Stimulated activated CD8-positive, alpha-beta memory T cell treated with anti-CD3 and anti-CD28 coated beads, Interleukin-7, amount 100 ng/mL, for 4 hours (primary cell): ENCODE measurements at regions not wholly inside any gene's neighbourhood (a gene's known extent, or its start where the extent isn't known, plus 50 kb on each side); places are given as distances from the start of the nearest gene placed in this dataset.
"Not testable (repeated sequence)": the region's sequence is repeated elsewhere in the genome, so short reads cannot be mapped to it uniquely, and the experiment has no call there.

Source experiments
- DNase-seq, 2 donors: peaks; one replicate each; pipeline ENCODE4 v3.0.0-alpha.2; 2020; ENCODE audit warnings: low read depth in 2 of 2

DNA sequence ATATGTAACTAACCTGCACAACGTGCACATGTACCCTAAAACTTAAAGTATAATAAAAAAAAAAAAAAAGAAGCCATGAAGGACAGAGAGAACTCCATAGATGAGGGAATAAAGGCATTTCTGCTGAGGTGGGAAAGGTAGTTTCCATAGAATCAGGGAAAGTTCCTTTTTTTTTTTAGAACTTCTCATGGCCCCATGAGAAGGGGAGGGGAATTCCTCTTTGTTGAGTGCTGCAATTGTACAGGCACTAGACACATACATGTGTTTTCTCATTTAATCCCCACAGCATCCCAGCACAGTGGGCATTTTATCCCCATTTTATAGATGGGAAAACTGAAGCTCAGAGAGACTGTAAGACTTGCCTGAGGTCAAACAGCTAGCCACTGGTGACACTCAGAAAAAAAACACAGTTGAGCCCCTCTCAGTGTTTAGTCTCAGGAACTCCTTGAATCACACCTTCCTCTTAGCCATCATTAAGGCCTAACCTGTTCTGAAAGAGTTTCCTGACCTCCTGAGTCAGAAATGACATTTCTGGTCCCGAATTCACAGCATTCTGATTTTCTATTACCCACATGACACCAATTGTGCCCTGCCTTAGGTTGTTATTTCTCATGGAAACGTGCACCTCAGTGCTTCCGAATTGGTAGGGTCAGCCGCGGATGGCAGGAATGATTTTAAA lies 189.3 kb upstream of the G2E3 start:
- no peak for DNase-seq

DNA sequence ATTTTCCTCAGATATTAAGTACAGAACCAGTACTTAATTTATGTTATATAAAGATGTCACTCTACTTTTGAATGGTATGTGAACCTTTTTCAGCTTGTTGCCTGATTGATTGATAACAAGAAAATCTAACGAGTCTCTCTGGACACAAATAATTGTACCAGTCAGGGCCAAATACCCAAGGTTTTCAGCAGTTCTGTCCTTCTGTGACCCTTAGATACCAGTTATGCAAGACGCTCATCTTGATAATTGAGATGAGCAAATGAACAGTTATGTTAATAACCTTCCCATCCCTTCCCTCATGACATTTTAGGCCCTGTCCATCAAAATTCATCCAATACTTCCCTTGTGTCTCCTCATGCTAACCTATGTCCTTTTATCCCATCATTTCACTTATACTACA lies 185.9 kb upstream of the G2E3 start:
- DNase-seq = no peak

DNA sequence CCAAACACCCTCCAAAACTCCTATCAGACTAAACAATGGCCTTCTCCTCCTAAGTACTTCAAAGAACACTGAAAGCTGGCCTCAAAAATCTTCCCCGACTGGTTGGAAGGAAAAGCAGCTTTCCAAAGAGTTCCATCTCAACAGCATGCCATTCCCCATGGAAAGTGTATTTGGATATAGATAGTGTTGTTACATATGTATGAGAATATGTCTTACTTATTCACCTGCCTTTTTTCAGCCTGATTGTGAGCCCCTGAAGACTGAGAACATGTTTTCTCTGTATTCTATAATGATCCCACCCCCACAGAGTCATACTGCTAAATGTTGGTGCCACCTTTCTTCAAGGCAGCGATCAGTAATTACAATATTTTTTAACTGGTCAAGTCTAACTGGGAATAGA lies 185.4 kb upstream of the G2E3 start:
- no peak for DNase-seq

DNA sequence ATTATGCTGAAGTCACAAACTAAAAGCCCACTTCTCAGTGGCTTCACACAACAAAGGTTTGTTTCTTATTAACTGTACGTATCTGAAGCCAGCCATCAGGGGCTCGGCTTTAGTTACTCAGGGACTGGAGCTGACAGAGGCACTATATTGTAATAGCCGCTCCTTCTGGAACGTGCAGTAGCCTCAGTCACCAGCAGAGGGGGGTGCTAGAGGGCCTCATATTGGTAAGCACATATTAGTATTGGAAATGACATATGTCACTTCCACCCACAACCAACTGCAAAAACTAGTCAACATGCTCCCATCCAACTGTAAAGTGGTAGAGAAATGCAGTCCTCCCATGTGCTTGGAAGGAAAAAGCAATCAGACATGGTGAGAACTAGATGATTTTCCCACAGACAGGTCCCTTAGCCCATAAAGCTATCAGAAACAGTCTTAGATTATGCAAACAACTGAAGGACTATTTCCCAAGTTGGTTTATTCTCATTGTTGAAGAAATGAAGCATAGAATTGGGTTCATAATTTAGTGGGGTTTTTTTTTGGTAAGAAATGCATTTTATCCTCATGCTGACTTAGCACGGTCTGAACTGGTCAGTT lies 183.6 kb upstream of the G2E3 start:
- peak; percentile 4 to 17 for DNase-seq

DNA sequence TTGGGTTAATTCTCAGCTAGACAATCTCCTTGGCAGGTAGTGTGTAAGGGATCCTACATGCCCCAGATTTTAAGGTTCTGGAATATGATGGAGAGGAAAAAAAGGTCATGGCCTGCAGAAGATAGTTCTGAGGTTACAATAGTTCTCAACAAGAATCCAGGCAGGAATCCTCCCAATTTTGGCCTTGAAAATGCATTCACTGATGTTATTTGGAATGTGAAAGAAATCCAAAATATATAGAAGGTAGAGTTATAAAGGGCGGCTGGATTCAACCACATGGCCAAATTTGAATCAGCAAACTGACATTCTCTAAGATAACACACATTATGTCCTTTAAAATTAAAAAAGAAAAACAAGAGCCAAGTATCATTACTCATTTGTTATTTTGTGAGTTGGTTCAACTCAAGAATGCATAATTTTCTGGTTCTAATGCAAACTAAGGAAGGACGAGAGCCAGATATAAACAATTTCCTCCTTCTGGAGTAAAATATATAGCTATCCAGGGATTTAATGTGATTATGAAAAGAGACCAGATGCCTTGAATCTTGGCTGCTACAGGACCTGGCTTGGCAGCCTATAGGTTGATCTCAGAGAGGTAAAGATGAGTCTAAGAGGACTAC lies 177.0 kb upstream of the G2E3 start:
- DNase-seq = no peak

DNA sequence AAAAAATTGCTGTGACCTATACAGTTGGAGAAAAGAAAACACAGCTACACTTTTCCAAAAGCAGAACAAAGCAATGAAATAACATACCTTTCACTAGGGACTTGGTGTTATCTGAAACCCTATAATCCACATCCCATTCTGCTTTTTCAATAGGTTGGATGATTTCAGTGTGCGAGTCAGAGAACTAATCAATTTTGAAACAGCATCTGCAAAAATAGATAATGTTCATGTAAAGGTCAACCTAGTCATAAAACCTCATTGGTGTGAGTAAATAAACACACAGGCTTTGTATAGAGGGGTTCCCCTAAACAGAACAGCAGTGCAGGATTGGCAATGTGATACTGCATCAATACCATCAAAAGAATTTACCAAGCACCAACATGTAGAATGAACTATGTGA lies 173.0 kb upstream of the G2E3 start:
- no peak for DNase-seq

DNA sequence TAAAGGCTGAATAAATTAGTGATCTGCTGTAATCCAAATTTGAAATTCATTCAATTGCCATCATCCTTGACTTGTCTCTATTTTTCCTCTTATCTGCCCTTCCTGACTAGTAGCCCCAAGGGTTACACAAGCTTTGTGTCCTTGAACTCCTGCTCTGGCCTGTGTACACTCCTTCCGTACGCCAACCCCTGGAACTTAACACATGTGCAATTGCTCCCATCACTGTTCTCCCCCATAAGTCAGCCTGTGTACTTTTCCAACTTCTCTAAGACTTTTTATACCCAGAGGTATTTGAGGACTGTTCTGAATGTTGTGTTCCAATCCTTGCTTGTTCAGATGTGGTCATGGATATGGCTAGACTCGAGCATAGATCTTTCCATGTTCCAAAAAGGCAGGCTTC lies 171.1 kb upstream of the G2E3 start:
- no peak for DNase-seq

- no peak for DNase-seq
Observed at GRCh38 chr14:30389134-30389876, 169.7 kb upstream of the G2E3 start.

DNA sequence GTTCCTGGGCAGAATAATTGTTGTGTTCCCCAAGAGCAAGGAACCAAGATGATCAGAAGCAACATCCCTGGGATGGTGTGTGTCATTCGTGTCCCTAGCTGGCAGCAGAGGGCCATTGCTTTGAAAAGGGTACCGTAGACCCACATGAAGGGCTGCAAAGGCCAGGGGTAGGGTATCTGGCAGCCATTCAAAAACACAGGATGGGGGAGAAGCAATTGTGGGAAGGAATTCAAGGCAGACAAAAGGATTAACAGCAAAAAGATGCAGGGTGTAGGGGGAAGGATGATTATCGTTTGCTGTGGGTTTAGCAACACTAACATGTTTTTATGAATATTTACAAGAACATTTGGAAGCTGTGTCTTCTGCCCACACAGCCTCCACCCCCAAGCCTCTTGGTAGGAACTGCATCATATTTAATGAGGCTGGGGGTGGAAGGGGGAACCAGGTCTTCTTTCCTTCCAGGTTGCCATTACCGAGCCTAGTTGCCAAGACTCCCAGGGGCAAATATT lies 169.0 kb upstream of the G2E3 start:
- no peak for DNase-seq

GRCh38 chr14:30395065-30395464 lies 163.9 kb upstream of the G2E3 start:
- no peak for DNase-seq

DNA sequence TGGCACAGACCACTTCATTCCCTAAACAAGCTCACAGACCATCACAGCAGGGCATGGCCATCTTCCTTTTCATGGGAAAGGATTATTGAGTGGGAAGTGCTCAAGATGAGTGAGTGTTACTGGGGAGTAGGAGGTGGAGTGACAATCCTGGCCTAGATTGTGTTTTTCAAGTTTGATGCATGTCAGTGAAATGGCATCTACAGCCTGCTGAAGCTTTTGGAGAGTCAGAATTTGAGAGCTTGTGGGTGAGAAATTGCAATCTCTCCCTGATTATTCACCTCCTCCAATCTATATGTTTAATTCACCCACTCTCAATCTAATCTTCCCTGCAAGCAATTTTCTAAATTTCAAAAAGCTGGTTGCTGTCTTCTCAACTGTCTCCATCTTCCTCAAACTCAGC lies 156.1 kb upstream of the G2E3 start:
- DNase-seq = no peak

- DNase-seq = no peak
Observed at GRCh38 chr14:30403791-30404190, 155.2 kb upstream of the G2E3 start.

DNA sequence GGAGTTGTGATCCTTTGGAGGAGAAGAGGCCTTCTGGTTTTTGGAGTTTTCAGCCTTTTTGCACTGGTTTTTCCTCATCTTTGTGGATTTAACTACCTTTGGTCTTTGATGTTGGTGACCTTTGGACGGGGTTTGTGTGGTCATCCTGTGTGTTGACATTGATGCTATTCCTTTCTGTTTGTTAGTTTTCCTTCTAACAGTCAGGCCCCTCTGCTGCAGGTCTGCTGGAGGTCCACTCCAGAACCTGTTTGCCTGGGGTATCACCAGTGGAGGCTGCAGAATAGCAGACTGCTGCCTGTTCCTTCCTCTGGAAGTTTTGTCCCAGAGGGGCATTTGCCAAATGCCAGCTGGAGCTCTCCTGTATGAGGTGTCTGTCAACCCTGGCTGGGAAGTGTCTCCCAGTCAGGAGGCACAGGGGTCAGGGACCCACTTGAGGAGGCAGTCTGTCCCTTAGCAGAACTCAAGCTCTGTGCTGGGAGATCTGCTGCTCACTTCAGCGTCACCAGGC lies 149.4 kb upstream of the G2E3 start:
- not testable (repeated sequence) for DNase-seq

GRCh38 chr14:30410986-30411385 lies 148.0 kb upstream of the G2E3 start:
- no peak for DNase-seq

DNA sequence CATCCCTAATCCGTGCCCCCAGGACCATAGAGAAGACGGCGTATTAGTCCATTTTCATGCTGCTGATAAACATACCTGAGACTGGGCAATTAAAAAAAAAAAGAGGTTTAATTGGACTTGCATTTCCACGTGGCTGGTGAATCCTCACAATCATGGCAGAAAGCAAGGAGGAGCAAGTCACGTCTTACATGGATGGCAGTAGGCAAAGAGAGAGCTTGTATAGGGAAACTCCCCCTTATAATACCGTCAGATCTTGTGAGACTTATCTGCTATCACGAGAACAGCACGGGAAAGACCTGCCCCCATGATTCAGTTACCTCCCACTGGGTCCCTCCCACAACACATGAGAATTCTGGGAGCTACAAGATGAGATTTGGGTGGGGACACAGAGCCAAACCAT lies 145.8 kb upstream of the G2E3 start:
- not testable (repeated sequence) for DNase-seq

- DNase-seq = no peak
Observed at GRCh38 chr14:30417121-30417520, 141.8 kb upstream of the G2E3 start.

- no peak for DNase-seq
Observed at GRCh38 chr14:30417999-30418398, 141.0 kb upstream of the G2E3 start.

DNA sequence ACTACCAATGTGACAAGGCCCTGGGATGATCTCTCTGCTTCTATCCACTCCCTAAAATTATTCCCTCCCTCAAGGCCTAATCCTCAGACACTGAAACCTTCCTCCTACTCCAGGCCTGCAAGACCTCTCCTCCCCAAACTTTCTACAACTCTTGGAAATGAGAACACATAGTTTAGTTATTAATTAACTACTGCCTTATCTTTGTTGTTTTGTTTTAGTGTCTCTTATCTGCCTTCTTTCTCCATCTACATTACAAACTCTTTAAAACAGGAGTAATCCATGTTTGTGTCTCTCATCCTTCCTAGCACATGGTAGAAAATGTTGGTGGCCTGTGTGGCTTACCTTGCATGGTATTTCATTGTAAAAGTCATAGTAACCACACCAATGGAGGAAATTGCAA lies 139.9 kb upstream of the G2E3 start:
- no peak for DNase-seq

GRCh38 chr14:30420515-30420914 lies 138.4 kb upstream of the G2E3 start:
- no peak for DNase-seq

- DNase-seq = no peak
Observed at GRCh38 chr14:30426463-30426862, 132.5 kb upstream of the G2E3 start.

DNA sequence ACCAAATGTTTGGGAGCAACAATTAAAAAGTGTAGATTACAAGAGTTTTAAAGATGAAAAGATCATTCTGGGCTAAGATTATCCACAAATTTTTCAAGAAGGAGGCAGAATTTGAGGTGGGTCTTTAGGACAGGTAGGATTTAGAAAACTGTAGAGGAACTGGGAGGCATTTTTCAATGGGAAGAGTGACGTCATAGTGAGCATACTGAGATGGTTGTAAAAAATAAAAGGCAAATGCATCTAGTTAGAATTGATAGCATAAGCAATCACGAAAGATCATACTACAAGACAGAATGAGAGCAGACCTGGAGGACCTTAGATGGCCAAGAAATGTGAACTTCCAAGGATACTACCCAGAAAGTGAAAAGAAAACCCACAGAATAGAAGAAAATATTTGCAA lies 131.6 kb upstream of the G2E3 start:
- no peak for DNase-seq

DNA sequence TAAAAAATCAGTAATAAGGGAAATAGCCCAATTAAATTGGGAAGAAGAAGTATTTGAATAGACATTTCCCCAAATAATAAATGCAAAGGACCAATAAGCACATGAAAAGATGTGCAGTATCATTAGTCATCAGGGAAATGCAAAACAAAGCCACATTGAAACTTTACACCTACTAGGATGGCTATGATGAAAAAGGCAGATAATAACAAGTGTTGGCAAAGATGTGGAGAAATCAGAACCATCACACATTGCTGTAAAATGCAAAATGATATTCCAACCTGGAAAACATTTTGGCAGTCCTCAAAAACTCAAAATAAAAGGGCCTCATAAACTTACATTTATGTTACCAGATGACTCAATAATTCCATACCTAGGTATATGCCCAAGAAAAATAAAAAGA lies 131.1 kb upstream of the G2E3 start:
- DNase-seq = no peak
